ENCODE measurements at regions not wholly inside any gene's neighbourhood (a gene's known extent, or its start where the extent isn't known, plus 50 kb on each side); places are given as distances from the start of the nearest gene placed in this dataset.

GRCh38 chr17:15039366-15039765 lies 225.8 kb downstream of the PMP22 start:
- DNase-seq (ENCODE audit: low spot score), result no peak

- DNase-seq (ENCODE audit: low spot score), result no peak
Observed at GRCh38 chr17:15038656-15039055, 226.5 kb downstream of the PMP22 start.

- DNase-seq (ENCODE audit: low spot score), result no peak
Observed at GRCh38 chr17:15036238-15036637, 228.9 kb downstream of the PMP22 start.

- DNase-seq (ENCODE audit: low spot score), result no peak
Observed at GRCh38 chr17:15031975-15032374, 233.2 kb downstream of the PMP22 start.

- no peak for DNase-seq (ENCODE audit: low spot score)
Observed at GRCh38 chr17:15029469-15029868, 235.7 kb downstream of the PMP22 start.

- no peak for DNase-seq (ENCODE audit: low spot score)
Observed at GRCh38 chr17:15027853-15028252, 237.3 kb downstream of the PMP22 start.

- no peak for DNase-seq (ENCODE audit: low spot score)
Observed at GRCh38 chr17:15026088-15026487, 239.0 kb downstream of the PMP22 start.

- DNase-seq (ENCODE audit: low spot score), result no peak
Observed at GRCh38 chr17:15023589-15024336, 241.4 kb downstream of the PMP22 start.

GRCh38 chr17:15019158-15019557 lies 246.0 kb downstream of the PMP22 start:
- DNase-seq (ENCODE audit: low spot score), result no peak

GRCh38 chr17:15012351-15012980 lies 252.7 kb downstream of the PMP22 start:
- no peak for DNase-seq (ENCODE audit: low spot score)

GRCh38 chr17:15009087-15009486 lies 256.0 kb downstream of the PMP22 start:
- DNase-seq (ENCODE audit: low spot score), result no peak

GRCh38 chr17:15007147-15007553 lies 258.0 kb downstream of the PMP22 start:
- DNase-seq (ENCODE audit: low spot score), result no peak

- no peak for DNase-seq (ENCODE audit: low spot score)
Observed at GRCh38 chr17:15006421-15007128, 258.6 kb downstream of the PMP22 start.

GRCh38 chr17:15000661-15001060 lies 264.5 kb downstream of the PMP22 start:
- no peak for DNase-seq (ENCODE audit: low spot score)

GRCh38 chr17:14997290-14997689 lies 267.8 kb downstream of the PMP22 start:
- DNase-seq (ENCODE audit: low spot score), result no peak

GRCh38 chr17:14986127-14986526 lies 279.0 kb downstream of the PMP22 start:
- DNase-seq (ENCODE audit: low spot score), result no peak

- no peak for DNase-seq (ENCODE audit: low spot score)
Observed at GRCh38 chr17:14972844-14973243, 292.3 kb downstream of the PMP22 start.

GRCh38 chr17:14971054-14971453 lies 294.1 kb downstream of the PMP22 start:
- DNase-seq (ENCODE audit: low spot score), result no peak

GRCh38 chr17:14959106-14959648 lies 305.9 kb downstream of the PMP22 start:
- DNase-seq (ENCODE audit: low spot score), result no peak

- no peak for DNase-seq (ENCODE audit: low spot score)
Observed at GRCh38 chr17:14953405-14953804, 311.7 kb downstream of the PMP22 start.

GRCh38 chr17:14950686-14951085 lies 314.4 kb downstream of the PMP22 start:
- no peak for DNase-seq (ENCODE audit: low spot score)

GRCh38 chr17:14950216-14950615 lies 314.9 kb downstream of the PMP22 start:
- no peak for DNase-seq (ENCODE audit: low spot score)

GRCh38 chr17:14947671-14948070 lies 317.5 kb downstream of the PMP22 start:
- DNase-seq (ENCODE audit: low spot score), result no peak

Measured in CD4-positive, alpha-beta T cell treated with Interleukin-6 at 100 ng/mL for 8 hours (primary cell).